ENCODE measurements at regions not wholly inside any gene's neighbourhood (a gene's known extent, or its start where the extent isn't known, plus 50 kb on each side); places are given as distances from the start of the nearest gene placed in this dataset.

- H3K4me2 ChIP-seq (ENCODE audit: low read length) = no peak overlapping the region
- ChIA-PET RAD21 (ENCODE audit: low non-redundant PET in 1 of 2, low total read pairs in 2 of 2, uncharacterized antibody in 2 of 2, unreplicated experiment in 2 of 2) (no interaction called here), CTCF (no interaction called here), POLR2A (no interaction called here)
- H3K4me3 ChIP-seq (replicated peaks in 1 of 2; ENCODE audit: low read depth in 1 of 2, low read length in 2 of 2) = no peak overlapping the region
- H3K9ac ChIP-seq (ENCODE audit: low read length) = no peak overlapping the region
- no peaks in the 10 kb centered on the region for H3K9me2 ChIP-seq (ENCODE audit: insufficient read depth)
- H3K27me3 ChIP-seq (ENCODE audit: insufficient read depth, low read length) = no peaks in the 10 kb centered on the region
- H2AFZ ChIP-seq (ENCODE audit: low read depth, low read length, poor library complexity, severe bottlenecking) = no peak overlapping the region
- intact Hi-C loops (cut with micrococcal nuclease) = no loop called here
- no peaks in the 10 kb centered on the region for H3K36me3 ChIP-seq (ENCODE audit: control insufficient read depth in 1 of 2, insufficient read depth in 2 of 2, low read length in 2 of 2)
- TF ChIP-seq EZH2 (IDR thresholded peaks at IDR 0.05) = no peak
- no peak for TF ChIP-seq TCF7L2 (IDR thresholded peaks at IDR 0.05; ENCODE audit: borderline replicate concordance, extremely low read depth, insufficient read depth, insufficient read length)
- no peak for TF ChIP-seq REST (IDR thresholded peaks at IDR 0.05; ENCODE audit: low read depth)
- no peak for TF ChIP-seq POLR2AphosphoS5 (IDR thresholded peaks at IDR 0.05; ENCODE audit: low read depth, low read length)
- TF ChIP-seq RAD21 (IDR thresholded peaks at IDR 0.05; ENCODE audit: low read depth) = no peak
- TF ChIP-seq SP1 (IDR thresholded peaks at IDR 0.05; ENCODE audit: low read depth) = no peak
- no peak for TF ChIP-seq SRF (IDR thresholded peaks at IDR 0.05; ENCODE audit: low read depth)
- TF ChIP-seq FOSL1 (IDR thresholded peaks at IDR 0.05; ENCODE audit: low read depth) = no peak
- TF ChIP-seq EGR1 (IDR thresholded peaks at IDR 0.05; ENCODE audit: low read depth) = no peak
- TF ChIP-seq MAX (IDR thresholded peaks at IDR 0.05) = no peak
- TF ChIP-seq POLR2A (IDR thresholded peaks at IDR 0.05; ENCODE audit: borderline replicate concordance, extremely low read depth, insufficient read depth, insufficient read length) = no peak
- no peak for TF ChIP-seq ELF1 (IDR thresholded peaks at IDR 0.05; ENCODE audit: borderline replicate concordance, low read depth)
- H3K9me3 ChIP-seq (ENCODE audit: control insufficient read depth in 1 of 2, insufficient read depth in 1 of 2, low read depth in 1 of 2, low read length in 2 of 2) = no peaks in the 10 kb centered on the region
- H4K20me1 ChIP-seq (ENCODE audit: insufficient read depth) = no peaks in the 10 kb centered on the region
- H3K4me1 ChIP-seq (ENCODE audit: control insufficient read depth in 1 of 2, insufficient read depth in 2 of 2, low read length in 2 of 2) = no peaks in the 10 kb centered on the region
- DNase-seq (ENCODE audit: low read depth, low spot score) (no peak), ATAC-seq (no peak)
- no TSS peak for BruUV-seq (replicated peaks)
- H3K79me2 ChIP-seq (ENCODE audit: insufficient read depth, low read length) = no peaks in the 10 kb centered on the region
- no peak overlapping the region for H3K27ac ChIP-seq (ENCODE audit: low read depth, low read length)
These were observed 113.6 kb downstream of the LSMEM1 start for GRCh38 chr7:112594397-112594796.
